Endothelial cell (in vitro differentiated cells): ENCODE measurements at regions not wholly inside any gene's neighbourhood (a gene's known extent, or its start where the extent isn't known, plus 50 kb on each side); places are given as distances from the start of the nearest gene placed in this dataset.

Experiments
- DNase-seq: peaks from one replicate; pipeline ENCODE4 v3.0.0; 2021; ENCODE audit warnings: low spot score
- H3K27ac Mint-ChIP-seq: one replicate; pipeline ENCODE4 v1.8.0; 2021; ENCODE audit warnings: mixed read lengths, inconsistent platforms; ENCODE audit not compliant: unreplicated experiment
- H3K27me3 Mint-ChIP-seq: one replicate; pipeline ENCODE4 v1.8.0; 2021; ENCODE audit warnings: mild to moderate bottlenecking, moderate library complexity, mixed read lengths, inconsistent platforms; ENCODE audit not compliant: unreplicated experiment
- H3K36me3 Mint-ChIP-seq: one replicate; pipeline ENCODE4 v1.8.0; 2021; ENCODE audit warnings: mild to moderate bottlenecking, low read depth, mixed read lengths, inconsistent platforms; ENCODE audit not compliant: unreplicated experiment
- H3K4me1 Mint-ChIP-seq: one replicate; pipeline ENCODE4 v1.8.0; 2021; ENCODE audit warnings: mild to moderate bottlenecking, mixed read lengths, inconsistent platforms; ENCODE audit not compliant: unreplicated experiment
- H3K4me3 Mint-ChIP-seq: one replicate; pipeline ENCODE4 v1.8.0; 2021; ENCODE audit warnings: mild to moderate bottlenecking, mixed read lengths, inconsistent platforms; ENCODE audit not compliant: unreplicated experiment
- H3K9me3 Mint-ChIP-seq: one replicate; pipeline ENCODE4 v1.8.0; 2021; ENCODE audit warnings: mixed read lengths, inconsistent platforms; ENCODE audit not compliant: unreplicated experiment
- TF ChIP-seq, protein P1 (sequence below): fragments of 200-600 bp; sonication (generic); IDR thresholded peaks from one replicate; pipeline ENCODE4 v1.5.0; 2021; ENCODE audit warnings: antibody characterized with exemption; ENCODE audit not compliant: unreplicated experiment

GRCh38 chr7:50207686-50208255, 96.7 kb upstream of the IKZF1 start:
- no peak overlapping the region for H3K4me3 Mint-ChIP-seq
- peaks cover 6% of the 10 kb centered on the region for H3K27me3 Mint-ChIP-seq
- no peak for DNase-seq
- TF ChIP-seq, protein P1, sequence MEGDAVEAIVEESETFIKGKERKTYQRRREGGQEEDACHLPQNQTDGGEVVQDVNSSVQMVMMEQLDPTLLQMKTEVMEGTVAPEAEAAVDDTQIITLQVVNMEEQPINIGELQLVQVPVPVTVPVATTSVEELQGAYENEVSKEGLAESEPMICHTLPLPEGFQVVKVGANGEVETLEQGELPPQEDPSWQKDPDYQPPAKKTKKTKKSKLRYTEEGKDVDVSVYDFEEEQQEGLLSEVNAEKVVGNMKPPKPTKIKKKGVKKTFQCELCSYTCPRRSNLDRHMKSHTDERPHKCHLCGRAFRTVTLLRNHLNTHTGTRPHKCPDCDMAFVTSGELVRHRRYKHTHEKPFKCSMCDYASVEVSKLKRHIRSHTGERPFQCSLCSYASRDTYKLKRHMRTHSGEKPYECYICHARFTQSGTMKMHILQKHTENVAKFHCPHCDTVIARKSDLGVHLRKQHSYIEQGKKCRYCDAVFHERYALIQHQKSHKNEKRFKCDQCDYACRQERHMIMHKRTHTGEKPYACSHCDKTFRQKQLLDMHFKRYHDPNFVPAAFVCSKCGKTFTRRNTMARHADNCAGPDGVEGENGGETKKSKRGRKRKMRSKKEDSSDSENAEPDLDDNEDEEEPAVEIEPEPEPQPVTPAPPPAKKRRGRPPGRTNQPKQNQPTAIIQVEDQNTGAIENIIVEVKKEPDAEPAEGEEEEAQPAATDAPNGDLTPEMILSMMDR = no peak
- H3K9me3 Mint-ChIP-seq = no peaks in the 10 kb centered on the region
- H3K36me3 Mint-ChIP-seq = no peaks in the 10 kb centered on the region
- peaks cover 4% of the 10 kb centered on the region for H3K4me1 Mint-ChIP-seq
- H3K27ac Mint-ChIP-seq = no peak overlapping the region

GRCh38 chr7:50207251-50207564, 97.3 kb upstream of the IKZF1 start:
- Mint-ChIP-seq H3K27me3 (peaks cover 6% of the 10 kb centered on the region), H3K27ac (no peak overlapping the region), H3K9me3 (no peaks in the 10 kb centered on the region), H3K4me3 (no peak overlapping the region), H3K4me1 (peaks cover 4% of the 10 kb centered on the region), H3K36me3 (no peaks in the 10 kb centered on the region)
- TF ChIP-seq, protein P1 = no peak
- no peak for DNase-seq

DNA sequence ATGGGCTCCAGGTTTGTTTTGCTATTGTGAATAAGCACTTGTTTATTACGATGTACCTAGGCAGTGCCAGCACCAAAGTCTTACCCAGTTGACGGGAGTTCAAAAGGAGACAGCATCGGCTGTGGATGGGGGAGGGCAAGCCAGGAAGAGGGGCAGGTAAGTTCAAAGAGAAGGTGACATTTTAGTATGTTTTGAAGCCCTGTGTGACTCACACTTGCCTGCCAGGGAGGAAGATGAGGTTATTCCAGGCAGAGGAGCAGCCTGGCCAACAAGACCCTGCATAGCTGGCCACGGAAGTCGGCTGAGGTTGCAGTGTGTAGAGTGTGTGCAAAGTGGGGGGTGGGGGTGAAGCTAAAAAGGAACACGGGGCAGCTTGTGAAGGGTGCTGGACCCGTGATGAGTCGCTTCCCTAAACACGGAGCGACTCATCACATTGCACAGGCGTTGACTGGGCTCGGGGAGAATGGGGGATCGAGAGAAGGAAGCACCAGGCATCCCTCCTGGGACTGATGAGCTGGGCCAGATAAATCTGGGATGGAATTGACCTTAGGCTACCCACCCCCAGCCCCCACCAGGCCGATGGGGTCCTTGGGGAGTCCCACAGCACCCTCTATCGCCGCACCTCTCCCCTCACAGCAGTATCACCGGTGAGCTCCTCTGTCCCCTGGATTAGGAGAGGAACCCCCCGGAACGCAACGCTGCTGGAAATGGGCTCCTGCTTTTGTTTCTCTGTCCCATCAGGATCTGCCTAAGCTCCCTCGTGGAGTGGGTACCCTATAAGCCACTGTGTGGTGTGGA, 97.9 kb upstream of the IKZF1 start:
- H3K4me3 Mint-ChIP-seq = no peak overlapping the region
- DNase-seq = no peak
- H3K9me3 Mint-ChIP-seq = no peaks in the 10 kb centered on the region
- TF ChIP-seq, protein P1 = no peak
- H3K4me1 Mint-ChIP-seq = peaks cover 4% of the 10 kb centered on the region
- no peaks in the 10 kb centered on the region for H3K36me3 Mint-ChIP-seq
- H3K27me3 Mint-ChIP-seq = peaks cover 3% of the 10 kb centered on the region
- no peak overlapping the region for H3K27ac Mint-ChIP-seq

GRCh38 chr7:50205011-50205410, 99.5 kb upstream of the IKZF1 start:
- no peak overlapping the region for H3K4me3 Mint-ChIP-seq
- no peaks in the 10 kb centered on the region for H3K36me3 Mint-ChIP-seq
- peaks cover 3% of the 10 kb centered on the region for H3K27me3 Mint-ChIP-seq
- H3K9me3 Mint-ChIP-seq = no peaks in the 10 kb centered on the region
- DNase-seq = no peak
- H3K27ac Mint-ChIP-seq = no peak overlapping the region
- TF ChIP-seq, protein P1 = no peak
- peaks cover 4% of the 10 kb centered on the region for H3K4me1 Mint-ChIP-seq

GRCh38 chr7:50204581-50204980, 99.9 kb upstream of the IKZF1 start:
- H3K4me3 Mint-ChIP-seq = no peak overlapping the region
- no peak for DNase-seq
- no peaks in the 10 kb centered on the region for H3K9me3 Mint-ChIP-seq
- peaks cover 4% of the 10 kb centered on the region for H3K4me1 Mint-ChIP-seq
- H3K27me3 Mint-ChIP-seq = peaks cover 3% of the 10 kb centered on the region
- H3K27ac Mint-ChIP-seq = no peak overlapping the region
- H3K36me3 Mint-ChIP-seq = no peaks in the 10 kb centered on the region
- TF ChIP-seq, protein P1 = no peak
